C1 segment of cervical spinal cord (tissue), 14 donors: ENCODE measurements at regions not wholly inside any gene's neighbourhood (a gene's known extent, or its start where the extent isn't known, plus 50 kb on each side); places are given as distances from the start of the nearest gene placed in this dataset.
A peak's percentile ranks its signal among the peaks of the same experiment; 100 is the strongest.

Source experiments
- DNase-seq, 14 donors: peaks; one replicate each; lab custom pipeline; 2025; lab: John Stamatoyannopoulos, UW

- DNase-seq = no peak
These were observed 76.5 kb upstream of the SPRED1 start for GRCh38 chr15:38176155-38176554.

GRCh38 chr15:38176691-38177090 lies 75.9 kb upstream of the SPRED1 start:
- no peak for DNase-seq

DNA sequence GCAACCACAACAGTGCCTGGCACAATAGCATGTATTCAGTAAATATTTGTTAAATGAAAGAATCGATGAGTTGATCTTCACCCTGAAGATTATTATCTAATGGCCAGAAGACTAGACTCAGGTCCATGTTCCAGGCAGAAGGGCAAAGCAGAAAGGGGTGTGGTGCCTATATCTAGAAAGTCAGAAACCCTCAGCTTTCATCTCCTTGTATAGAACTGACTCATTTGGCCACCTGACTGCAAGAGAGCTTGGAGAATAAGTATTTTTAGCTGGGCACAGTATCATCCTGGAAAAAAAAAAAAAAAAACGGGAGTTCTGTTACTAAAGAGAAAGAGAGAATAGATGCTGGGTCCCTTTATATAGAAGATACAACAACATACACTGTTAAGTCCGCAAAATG lies 69.7 kb upstream of the SPRED1 start:
- DNase-seq = no peak

DNA sequence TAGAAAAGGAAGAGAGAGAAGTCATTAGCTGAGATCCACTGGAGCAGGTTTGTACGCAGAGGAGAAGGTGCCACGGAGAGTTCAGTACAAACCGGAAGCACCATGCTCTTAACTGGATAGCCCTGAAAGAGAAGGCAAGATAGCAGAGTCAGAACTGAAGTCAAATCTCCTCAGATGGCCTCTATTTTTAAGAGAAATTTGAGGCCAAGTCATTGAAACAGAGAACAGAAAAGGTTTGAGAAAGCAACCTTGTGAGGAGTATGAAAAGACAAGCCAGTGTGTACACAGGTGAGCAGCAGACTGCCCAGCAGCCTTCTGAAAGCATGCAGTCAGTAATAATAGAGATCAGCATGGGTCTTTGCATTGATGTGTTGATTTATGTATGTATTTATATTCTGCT lies 66.1 kb upstream of the SPRED1 start:
- no peak for DNase-seq

DNA sequence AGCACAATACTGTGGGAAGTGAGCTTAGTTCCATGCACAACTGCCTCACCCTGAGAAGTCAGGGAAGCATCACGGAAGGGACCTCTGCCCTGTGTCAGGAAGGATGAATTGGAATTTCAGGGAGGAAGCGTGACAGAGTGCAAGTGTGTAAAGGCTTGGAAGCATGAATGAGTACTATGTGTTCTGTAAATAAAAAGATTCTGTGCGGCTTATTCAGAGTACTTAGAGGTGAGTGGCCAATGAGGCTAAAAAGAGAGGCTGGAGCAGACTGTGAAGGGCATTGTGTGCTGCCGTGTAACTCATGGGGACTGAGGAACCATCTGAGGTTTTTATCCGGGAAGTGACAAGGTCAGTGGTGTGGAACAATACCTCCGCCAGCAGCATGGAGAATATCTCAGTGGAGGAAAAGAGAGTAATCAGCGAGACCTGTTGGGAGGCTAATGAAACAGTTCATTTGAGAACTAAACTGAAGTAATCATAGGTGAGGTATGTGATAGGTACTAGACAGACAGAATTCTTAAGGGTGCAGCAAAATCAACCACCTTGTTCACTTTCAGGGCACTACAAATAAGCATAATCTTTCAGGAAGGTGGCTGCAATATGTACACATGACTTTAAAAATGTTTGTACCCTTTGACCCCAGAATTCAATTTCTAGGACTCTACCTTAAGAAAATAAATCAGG lies 64.9 kb upstream of the SPRED1 start:
- DNase-seq = peak in 1 of 14 donors; percentile 12

GRCh38 chr15:38189671-38190295 lies 62.9 kb upstream of the SPRED1 start:
- no peak for DNase-seq

- no peak for DNase-seq
These were observed 62.1 kb upstream of the SPRED1 start for GRCh38 chr15:38190501-38190900.

DNA sequence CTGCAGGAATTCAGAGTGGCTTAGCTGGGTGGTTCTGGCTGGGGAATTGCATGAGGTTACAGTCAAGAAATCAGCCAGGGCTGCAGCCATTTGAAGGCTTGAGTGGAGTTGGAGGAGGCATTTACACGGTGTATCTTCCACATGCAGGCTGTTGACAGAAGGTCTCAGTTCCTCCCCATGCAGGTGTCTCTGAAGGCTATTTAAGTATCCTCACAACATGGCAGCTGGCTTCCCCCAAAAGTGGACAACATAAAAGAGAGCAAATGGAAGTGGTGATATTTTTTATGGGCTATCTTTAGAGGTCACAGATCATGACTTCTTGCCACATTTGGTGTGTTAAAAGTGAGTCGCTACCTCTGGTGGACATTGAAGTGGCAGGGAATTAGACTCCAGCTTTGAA lies 60.1 kb upstream of the SPRED1 start:
- DNase-seq = no peak

GRCh38 chr15:38193496-38193895 lies 59.1 kb upstream of the SPRED1 start:
- DNase-seq = no peak

- DNase-seq = no peak
These were observed 57.3 kb upstream of the SPRED1 start for GRCh38 chr15:38195191-38195901.

DNA sequence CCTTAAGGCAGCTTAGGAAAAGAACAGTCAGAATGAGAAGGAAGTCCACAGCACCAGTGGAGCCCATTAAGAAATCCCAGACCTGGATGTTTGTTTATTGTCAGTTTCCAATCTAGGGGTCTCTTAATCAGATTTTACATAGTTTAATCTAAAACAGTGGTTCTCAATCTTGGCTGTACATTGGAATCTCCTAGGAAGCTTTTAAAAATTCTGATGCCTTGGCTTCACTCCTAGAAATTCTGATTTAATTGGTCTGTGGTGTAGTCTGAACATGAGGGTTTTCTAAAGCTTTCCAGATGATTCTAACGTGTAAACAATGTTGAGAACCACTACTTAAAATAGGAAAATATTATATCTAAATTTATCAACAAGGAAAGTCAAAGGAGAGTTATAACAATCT lies 56.6 kb upstream of the SPRED1 start:
- DNase-seq = no peak

- DNase-seq = no peak
These were observed 55.1 kb upstream of the SPRED1 start for GRCh38 chr15:38197553-38197952.

DNA sequence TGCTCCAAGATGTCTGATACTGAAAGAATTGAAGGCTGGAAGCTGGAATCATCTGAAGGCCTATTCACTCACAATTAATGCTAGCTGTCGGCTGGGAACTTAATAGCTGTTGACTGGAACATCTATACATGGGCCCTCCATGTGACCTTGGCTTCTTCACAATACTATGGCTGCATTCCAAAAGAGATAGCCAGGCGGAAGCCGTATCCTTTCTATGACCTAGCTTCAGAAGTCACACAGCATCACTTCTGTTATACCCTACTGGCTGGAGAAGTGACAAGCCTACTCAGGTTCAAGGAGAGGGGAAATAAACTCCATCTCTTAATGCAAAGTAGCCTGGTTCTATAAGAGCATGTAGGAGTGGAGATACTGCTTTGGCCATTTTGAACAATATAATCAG lies 50.9 kb upstream of the SPRED1 start:
- DNase-seq = no peak

- no peak for DNase-seq
These were observed 50.3 kb upstream of the SPRED1 start for GRCh38 chr15:38202361-38202760.
